Retinal pigment epithelial cell (primary cell): ENCODE measurements at regions not wholly inside any gene's neighbourhood (a gene's known extent, or its start where the extent isn't known, plus 50 kb on each side); places are given as distances from the start of the nearest gene placed in this dataset.
"Not testable (repeated sequence)": the region's sequence is repeated elsewhere in the genome, so short reads cannot be mapped to it uniquely, and the experiment has no call there.

Experiments used
- DNase-seq: peaks from one replicate; pipeline ENCODE4 v3.0.0-alpha.2; 2010; ENCODE audit warnings: low read depth
- H3K4me3 ChIP-seq: 2 replicates; pipeline ENCODE4 v1.5.1; 2011; ENCODE audit warnings: mild to moderate bottlenecking, low read length, control low read depth, moderate library complexity
- TF ChIP-seq, protein P1 (sequence below): conservative IDR thresholded peaks from 2 replicates; pipeline ENCODE4 v1.5.1; 2011; ENCODE audit warnings: low read depth, low read length, control low read depth, inconsistent platforms

DNA sequence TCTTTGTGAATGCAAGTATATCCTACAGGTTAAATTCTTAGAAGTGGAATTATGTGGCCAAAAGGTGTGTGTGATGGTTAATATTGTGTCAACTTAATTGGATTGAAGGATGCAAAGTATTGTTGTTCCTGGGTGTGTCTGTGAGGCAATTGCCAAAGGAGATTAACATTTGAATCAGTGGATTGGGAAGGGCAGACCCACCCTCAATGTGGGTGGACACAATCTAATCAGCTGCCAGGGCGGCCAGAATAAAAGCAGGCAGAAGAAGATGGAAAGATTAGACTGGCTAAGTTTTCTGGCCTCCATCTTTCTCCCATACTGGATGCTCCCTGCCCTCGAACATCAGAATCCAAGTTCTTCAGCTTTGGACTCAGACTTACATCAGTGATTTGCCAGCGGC is 76.2 kb upstream of the GBA3 start:
- TF ChIP-seq, protein P1, sequence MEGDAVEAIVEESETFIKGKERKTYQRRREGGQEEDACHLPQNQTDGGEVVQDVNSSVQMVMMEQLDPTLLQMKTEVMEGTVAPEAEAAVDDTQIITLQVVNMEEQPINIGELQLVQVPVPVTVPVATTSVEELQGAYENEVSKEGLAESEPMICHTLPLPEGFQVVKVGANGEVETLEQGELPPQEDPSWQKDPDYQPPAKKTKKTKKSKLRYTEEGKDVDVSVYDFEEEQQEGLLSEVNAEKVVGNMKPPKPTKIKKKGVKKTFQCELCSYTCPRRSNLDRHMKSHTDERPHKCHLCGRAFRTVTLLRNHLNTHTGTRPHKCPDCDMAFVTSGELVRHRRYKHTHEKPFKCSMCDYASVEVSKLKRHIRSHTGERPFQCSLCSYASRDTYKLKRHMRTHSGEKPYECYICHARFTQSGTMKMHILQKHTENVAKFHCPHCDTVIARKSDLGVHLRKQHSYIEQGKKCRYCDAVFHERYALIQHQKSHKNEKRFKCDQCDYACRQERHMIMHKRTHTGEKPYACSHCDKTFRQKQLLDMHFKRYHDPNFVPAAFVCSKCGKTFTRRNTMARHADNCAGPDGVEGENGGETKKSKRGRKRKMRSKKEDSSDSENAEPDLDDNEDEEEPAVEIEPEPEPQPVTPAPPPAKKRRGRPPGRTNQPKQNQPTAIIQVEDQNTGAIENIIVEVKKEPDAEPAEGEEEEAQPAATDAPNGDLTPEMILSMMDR = no peak
- DNase-seq = no peak
- no peak overlapping the region for H3K4me3 ChIP-seq

DNA sequence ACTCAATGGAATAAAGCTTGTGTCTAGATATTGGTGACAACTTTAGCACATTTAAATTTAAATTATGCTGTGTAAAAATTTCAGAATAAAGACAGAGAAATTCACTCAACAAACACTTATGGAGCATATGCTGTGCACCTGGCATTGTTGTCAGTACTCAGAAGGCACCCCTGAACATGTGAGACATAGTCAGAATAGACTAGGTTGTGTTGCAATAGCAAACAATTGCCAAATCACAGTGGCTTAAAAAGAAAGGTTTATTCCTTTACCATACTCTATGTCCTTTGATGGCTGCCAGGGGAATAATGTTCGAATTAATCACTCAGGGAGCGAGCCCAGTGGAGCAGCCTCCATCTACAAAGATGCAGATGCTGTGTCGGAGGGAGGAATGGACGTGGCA is 72.6 kb upstream of the GBA3 start:
- not testable (repeated sequence) for DNase-seq

DNA sequence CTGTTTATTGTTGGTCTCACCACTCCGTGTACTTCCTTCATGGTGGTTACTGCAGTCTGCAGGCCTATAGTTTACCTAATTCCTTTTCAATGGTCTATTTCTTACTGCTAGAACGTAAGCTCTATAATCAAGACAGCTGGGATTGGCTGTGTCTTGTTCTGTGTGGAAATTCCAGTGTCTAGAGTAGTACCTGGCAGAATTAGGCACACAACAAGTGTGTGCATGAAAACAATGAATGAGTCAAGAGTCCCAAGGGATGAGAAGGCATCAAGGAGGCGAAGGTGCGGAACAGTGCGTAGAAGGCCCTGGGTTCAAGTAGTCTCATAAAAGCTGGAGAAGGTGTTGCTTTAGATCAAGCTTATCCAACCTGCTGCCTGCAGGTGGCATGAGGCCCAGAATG is 70.8 kb upstream of the GBA3 start:
- H3K4me3 ChIP-seq, DNase-seq: not testable (repeated sequence)

More for the DNA sequence above, 72.6 kb upstream of the GBA3 start:
- not testable (repeated sequence) for H3K4me3 ChIP-seq

DNA sequence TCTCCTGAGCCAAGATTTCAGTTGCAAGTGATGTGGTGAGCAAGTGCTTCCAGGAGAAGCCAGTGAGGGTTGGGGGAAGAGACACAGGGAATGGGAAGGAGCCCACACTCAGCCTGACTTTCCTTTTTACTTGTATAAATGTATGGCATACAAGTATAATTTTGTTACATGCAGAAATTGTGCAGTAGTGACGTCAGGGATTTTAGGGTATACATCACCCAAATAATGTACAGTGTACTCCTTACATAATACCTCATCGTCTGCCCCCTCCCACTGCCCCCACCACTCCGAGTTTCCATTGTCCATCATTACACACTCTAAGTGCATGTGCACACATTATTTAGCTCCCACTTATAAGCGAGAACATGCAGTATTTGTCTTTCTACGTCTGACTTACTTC is 68.7 kb upstream of the GBA3 start:
- not testable (repeated sequence) for DNase-seq

DNA sequence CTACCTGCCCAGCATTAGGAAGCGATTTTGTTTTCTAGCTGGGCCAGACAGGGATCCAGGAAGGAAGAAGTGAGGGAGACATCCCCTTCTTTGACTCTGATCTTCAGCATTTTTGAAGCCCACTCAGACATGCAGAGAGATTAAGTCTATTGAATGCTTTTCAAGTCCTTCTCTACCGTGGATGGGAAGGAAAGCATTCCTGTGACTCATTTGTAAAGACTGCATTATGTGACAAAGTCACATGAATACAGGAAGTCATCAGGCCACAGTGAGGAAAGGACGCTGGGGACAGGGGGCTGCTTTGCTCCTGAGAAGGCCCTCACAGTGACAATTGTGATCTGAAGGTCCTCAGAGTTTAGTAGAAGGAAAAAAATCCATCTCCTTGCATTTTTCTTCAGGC is 67.4 kb upstream of the GBA3 start:
- DNase-seq = no peak
- TF ChIP-seq, protein P1 = no peak
- H3K4me3 ChIP-seq = no peak overlapping the region

More for the DNA sequence above, 68.7 kb upstream of the GBA3 start:
- H3K4me3 ChIP-seq = not testable (repeated sequence)

DNA sequence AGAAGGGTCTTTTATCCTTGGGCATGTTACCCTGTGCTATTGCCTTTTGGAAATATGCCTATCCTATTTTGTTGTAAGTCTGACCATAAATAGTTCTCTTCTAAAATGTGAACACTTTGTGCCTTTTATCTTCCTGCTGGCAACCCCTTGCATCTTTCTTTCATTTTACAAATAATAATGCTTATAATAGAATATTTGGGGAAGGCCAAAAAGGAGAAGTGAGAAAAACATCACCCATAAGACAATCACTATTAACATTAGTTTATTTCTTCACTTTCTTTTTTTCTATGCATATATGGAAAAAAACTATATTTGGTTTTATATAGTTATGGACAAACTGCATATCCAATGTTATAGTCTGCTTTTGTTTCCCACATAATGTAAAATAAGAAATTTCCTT is 64.9 kb upstream of the GBA3 start:
- DNase-seq = not testable (repeated sequence)

DNA sequence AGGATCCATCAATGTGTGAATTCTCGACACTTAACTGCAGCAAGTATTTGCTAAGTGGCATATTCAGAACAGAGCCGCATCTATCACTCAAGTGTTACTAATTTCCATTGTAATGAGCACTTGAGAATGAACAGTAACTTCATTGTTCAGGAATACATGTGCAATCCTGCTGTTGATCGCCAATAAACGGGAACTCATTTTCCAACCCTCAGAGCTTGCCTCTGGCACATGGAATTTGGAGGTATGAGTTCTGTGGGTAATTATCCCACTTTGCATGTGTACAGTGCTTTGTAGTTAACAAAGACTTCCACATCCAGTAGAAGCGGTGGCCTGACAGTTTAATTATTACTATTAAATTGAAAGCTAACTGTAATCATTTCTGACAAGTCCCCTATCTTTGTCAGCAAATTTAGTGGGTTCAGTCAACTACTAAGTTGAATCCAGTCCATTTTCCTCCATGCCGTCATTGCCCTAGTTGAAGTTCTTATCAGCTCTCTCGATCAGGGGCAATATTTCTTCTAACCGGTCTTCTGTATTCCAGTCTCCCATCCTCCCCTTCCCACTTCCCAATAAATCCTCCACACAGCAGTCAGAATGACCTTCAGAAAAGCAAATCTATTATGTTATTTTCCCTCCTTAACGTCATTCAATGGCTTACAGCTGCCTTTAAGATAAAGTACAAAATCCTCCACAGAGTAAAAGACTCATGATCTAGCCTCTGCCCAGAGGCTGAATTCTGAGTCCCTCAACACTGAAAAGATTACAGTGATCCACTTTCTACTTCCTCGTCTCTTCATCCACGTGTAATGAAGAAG is 62.4 kb upstream of the GBA3 start:
- DNase-seq, H3K4me3 ChIP-seq: not testable (repeated sequence)

More for the DNA sequence above, 64.9 kb upstream of the GBA3 start:
- not testable (repeated sequence) for H3K4me3 ChIP-seq

DNA sequence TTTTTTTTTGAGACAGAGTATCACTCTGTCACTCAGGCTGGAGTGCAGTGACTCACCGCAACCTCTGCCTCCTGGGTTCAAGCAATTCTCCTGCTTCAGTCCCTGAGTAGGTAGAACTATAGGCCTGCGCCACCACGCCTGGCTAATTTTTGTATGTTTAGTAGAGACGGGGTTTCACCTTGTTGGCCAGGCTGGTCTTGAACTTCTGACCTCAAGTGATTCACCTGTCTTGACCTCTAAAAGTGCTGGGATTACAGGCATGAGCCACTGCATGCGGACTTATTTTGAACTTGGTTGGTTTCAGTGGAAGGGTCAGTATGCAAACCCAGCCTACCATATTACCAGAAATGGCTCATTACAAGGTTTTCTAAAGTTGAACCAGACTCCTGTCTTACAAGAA is 61.6 kb upstream of the GBA3 start:
- DNase-seq = not testable (repeated sequence)

DNA sequence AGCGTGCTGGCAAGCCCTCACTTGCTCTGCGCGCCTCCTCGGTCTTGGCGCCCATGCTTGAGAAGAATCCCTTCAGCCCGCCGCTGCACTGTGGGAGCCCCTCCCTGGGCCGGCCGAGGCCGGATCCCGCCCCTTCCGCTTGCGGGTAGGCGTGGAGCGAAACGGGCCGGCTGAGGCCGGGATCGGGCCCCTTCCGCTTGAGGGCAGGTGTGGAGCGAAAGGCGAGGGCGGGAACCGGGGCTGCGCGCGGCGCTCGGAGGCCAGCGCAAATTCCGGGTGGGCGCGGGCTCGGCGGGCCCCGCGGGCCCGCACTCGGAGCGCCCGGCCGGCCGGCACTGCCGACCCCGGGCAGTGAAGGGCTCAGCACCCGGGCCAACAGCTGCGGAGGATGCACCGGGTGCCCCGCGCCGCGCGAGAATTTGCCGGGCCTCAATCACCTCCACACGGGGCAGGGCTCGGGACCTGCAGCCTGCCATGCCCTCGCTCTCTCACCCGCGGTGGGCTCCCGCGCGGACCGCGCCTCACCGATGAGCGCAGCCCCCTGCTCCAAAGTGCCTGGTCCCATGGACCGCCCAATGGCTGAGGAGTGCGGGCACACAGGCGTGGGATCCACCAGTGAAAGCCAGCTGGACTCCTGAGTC is 58.1 kb upstream of the GBA3 start:
- TF ChIP-seq, protein P1 = no peak
- H3K4me3 ChIP-seq = no peak overlapping the region
- DNase-seq = no peak

More for the DNA sequence above, 61.6 kb upstream of the GBA3 start:
- not testable (repeated sequence) for H3K4me3 ChIP-seq

DNA sequence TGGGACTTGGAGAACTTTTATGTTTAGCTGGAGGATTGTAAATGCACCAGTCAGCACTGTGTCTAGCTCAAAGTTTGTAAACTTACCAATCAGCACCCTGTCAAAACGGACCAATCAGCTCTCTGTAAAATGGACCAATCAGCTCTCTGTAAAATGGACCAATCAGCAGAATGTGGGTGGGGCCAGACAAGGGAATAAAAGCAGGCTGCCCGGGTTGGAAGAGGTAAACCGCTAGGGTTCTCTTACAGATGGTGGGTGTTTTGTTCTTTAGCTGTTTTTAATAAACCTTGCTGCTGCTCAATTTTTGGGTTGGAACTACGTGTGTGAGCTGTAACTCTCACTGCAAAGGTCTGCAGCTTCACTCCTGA is 57.6 kb upstream of the GBA3 start:
- DNase-seq, H3K4me3 ChIP-seq: not testable (repeated sequence)

DNA sequence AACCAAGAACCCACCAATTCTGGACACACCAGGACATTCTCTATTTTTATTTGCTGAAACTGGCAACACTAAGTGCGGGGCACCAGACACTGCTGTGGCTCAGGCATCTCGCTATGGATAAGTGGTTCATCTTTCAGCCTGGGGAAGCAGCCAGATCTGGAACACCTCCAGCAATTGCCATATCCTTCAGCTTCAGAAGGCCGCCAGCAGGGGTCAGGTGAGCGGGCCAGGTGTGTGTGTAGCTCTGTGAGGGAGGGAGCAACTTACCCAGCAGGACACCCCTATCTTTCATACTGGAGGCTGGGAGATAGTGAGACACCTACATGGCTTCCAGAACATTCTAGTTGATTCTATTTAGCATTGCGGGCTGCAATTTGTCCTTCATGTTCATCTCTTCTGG is 57.0 kb upstream of the GBA3 start:
- TF ChIP-seq, protein P1 = no peak
- H3K4me3 ChIP-seq = no peak overlapping the region
- no peak for DNase-seq
